NCI-H510A treated with DMSO at 0.1 percent for 48 hours (cell line): ENCODE measurements at regions not wholly inside any gene's neighbourhood (a gene's known extent, or its start where the extent isn't known, plus 50 kb on each side); places are given as distances from the start of the nearest gene placed in this dataset.
"Not testable (repeated sequence)": the region's sequence is repeated elsewhere in the genome, so short reads cannot be mapped to it uniquely, and the experiment has no call there.

Experiments used
- DNase-seq: peaks from one replicate; lab custom pipeline; 2025; lab: John Stamatoyannopoulos, UW

GRCh38 chr17:71023249-71024030 is 854.1 kb downstream of the KCNJ2 start:
- peak; percentile 89 for DNase-seq

GRCh38 chr17:71024172-71024571 is 854.8 kb downstream of the KCNJ2 start:
- peak; percentile 89 for DNase-seq

- DNase-seq, result no peak
These were observed 855.6 kb downstream of the KCNJ2 start for GRCh38 chr17:71024969-71025368.

GRCh38 chr17:71029246-71029645 is 859.9 kb downstream of the KCNJ2 start:
- no peak for DNase-seq

GRCh38 chr17:71031286-71031685 is 862.0 kb downstream of the KCNJ2 start:
- DNase-seq, result not testable (repeated sequence)

GRCh38 chr17:71032746-71033273 is 863.5 kb downstream of the KCNJ2 start:
- DNase-seq, result no peak

- DNase-seq, result no peak
These were observed 864.0 kb downstream of the KCNJ2 start for GRCh38 chr17:71033336-71033735.

GRCh38 chr17:71035226-71035625 is 865.9 kb downstream of the KCNJ2 start:
- no peak for DNase-seq

- no peak for DNase-seq
These were observed 868.1 kb downstream of the KCNJ2 start for GRCh38 chr17:71037386-71037785.

- DNase-seq, result no peak
These were observed 870.1 kb downstream of the KCNJ2 start for GRCh38 chr17:71039391-71039790.

- no peak for DNase-seq
These were observed 883.6 kb downstream of the KCNJ2 start for GRCh38 chr17:71052971-71053370.

GRCh38 chr17:71055128-71055527 is 885.8 kb downstream of the KCNJ2 start:
- no peak for DNase-seq

- DNase-seq, result no peak
These were observed 888.1 kb downstream of the KCNJ2 start for GRCh38 chr17:71057448-71057847.

- DNase-seq, result no peak
These were observed 888.6 kb downstream of the KCNJ2 start for GRCh38 chr17:71057938-71058337.

GRCh38 chr17:71063127-71063526 is 893.8 kb downstream of the KCNJ2 start:
- no peak for DNase-seq

- no peak for DNase-seq
These were observed 894.2 kb downstream of the KCNJ2 start for GRCh38 chr17:71063559-71063958.

GRCh38 chr17:71067669-71068407 is 898.5 kb downstream of the KCNJ2 start:
- DNase-seq, result no peak

GRCh38 chr17:71068408-71068750 is 899.0 kb downstream of the KCNJ2 start:
- DNase-seq, result no peak

- no peak for DNase-seq
These were observed 901.7 kb downstream of the KCNJ2 start for GRCh38 chr17:71071041-71071440.

GRCh38 chr17:71071837-71072236 is 902.5 kb downstream of the KCNJ2 start:
- DNase-seq, result no peak

- peak; percentile 98 for DNase-seq
These were observed 911.6 kb downstream of the KCNJ2 start for GRCh38 chr17:71080937-71081336.

GRCh38 chr17:71081666-71082065 is 912.3 kb downstream of the KCNJ2 start:
- peak; percentile 75 for DNase-seq

GRCh38 chr17:71084219-71084618 is 914.9 kb downstream of the KCNJ2 start:
- peak; percentile 37 for DNase-seq
